Neural cell (in vitro differentiated cells): ENCODE measurements at regions not wholly inside any gene's neighbourhood (a gene's known extent, or its start where the extent isn't known, plus 50 kb on each side); places are given as distances from the start of the nearest gene placed in this dataset.

Experiments used
- POLR2AphosphoS5 ChIP-seq: IDR thresholded peaks from 2 replicates; pipeline ENCODE4 v1.6.1; 2012
- RAD21 ChIP-seq: fragments of 450-650 bp; conservative IDR thresholded peaks from 2 replicates; pipeline ENCODE4 v1.6.1; 2014; ENCODE audit warnings: antibody characterized with exemption, mild to moderate bottlenecking, moderate library complexity

DNA sequence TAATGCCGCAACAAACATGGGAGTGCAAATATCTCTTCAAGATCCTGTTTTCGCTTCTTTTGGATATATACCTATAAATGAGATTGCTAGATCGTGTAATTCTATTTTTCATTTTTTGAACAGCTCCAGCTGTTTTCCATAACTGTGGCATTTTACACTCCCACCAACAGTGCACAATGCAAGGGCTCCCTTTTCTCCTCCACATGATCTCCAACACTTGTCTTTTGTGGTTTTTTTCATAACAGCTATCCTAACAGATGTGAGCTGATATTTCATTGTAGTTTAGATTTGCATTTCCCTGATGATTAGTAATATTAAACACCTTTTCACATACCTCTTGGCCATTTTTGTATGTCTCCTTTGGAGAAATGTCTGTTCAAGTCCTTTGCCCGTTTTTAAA is 58.6 kb upstream of the TJP1 start:
- TF ChIP-seq POLR2AphosphoS5 (no peak), RAD21 (no peak)
